Neural crest cell (in vitro differentiated cells): ENCODE measurements at regions not wholly inside any gene's neighbourhood (a gene's known extent, or its start where the extent isn't known, plus 50 kb on each side); places are given as distances from the start of the nearest gene placed in this dataset.

Source experiments
- DNase-seq: peaks from one replicate; pipeline ENCODE4 v3.0.0; 2021; ENCODE audit warnings: low read depth, mixed read lengths, low spot score
- H3K27ac Mint-ChIP-seq: one replicate; pipeline ENCODE4 v1.8.0; 2021; ENCODE audit warnings: mild to moderate bottlenecking, mixed read lengths; ENCODE audit not compliant: unreplicated experiment
- H3K27me3 Mint-ChIP-seq: 2 replicates; pipeline ENCODE4 v1.8.0; 2021; ENCODE audit warnings: low read depth, mild to moderate bottlenecking, mixed read lengths
- H3K36me3 Mint-ChIP-seq: 2 replicates; pipeline ENCODE4 v1.8.0; 2021; ENCODE audit warnings: low read depth, mild to moderate bottlenecking, mixed read lengths
- H3K4me1 Mint-ChIP-seq: 2 replicates; pipeline ENCODE4 v1.8.0; 2021; ENCODE audit warnings: mixed read lengths
- H3K4me3 Mint-ChIP-seq: one replicate; pipeline ENCODE4 v1.8.0; 2021; ENCODE audit warnings: mild to moderate bottlenecking, mixed read lengths
- H3K9me3 Mint-ChIP-seq: 2 replicates; pipeline ENCODE4 v1.8.0; 2021; ENCODE audit warnings: mixed read lengths
- TF ChIP-seq, protein P1 (sequence below): fragments of 200-600 bp; sonication (generic); conservative IDR thresholded peaks from 2 replicates; pipeline ENCODE4 v1.5.0; 2021; ENCODE audit warnings: antibody characterized with exemption, mild to moderate bottlenecking

DNA sequence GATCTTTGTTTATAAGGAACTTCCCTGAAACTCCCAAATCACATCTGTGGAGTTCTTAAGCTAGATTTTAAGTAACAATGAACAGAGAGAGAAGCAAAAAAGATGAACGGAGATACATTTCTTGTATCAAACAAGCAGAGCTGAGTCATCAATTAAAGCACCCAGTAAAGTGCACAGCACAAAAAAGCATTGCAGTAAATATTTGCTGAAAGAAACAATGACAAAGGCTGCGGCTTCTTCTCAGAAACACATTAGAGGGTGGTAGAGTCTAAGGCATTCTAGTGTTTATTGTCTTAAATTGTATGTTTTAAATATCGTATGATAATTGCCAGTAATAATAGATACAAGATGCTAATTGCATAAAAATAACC lies 941.6 kb upstream of the CHORDC1 start:
- Mint-ChIP-seq H3K27me3 (no peaks in the 10 kb centered on the region), H3K27ac (no peak overlapping the region), H3K9me3 (no peaks in the 10 kb centered on the region), H3K36me3 (no peaks in the 10 kb centered on the region), H3K4me1 (peaks cover 14% of the 10 kb centered on the region), H3K4me3 (no peak overlapping the region)
- DNase-seq: no peak
- TF ChIP-seq, protein P1, sequence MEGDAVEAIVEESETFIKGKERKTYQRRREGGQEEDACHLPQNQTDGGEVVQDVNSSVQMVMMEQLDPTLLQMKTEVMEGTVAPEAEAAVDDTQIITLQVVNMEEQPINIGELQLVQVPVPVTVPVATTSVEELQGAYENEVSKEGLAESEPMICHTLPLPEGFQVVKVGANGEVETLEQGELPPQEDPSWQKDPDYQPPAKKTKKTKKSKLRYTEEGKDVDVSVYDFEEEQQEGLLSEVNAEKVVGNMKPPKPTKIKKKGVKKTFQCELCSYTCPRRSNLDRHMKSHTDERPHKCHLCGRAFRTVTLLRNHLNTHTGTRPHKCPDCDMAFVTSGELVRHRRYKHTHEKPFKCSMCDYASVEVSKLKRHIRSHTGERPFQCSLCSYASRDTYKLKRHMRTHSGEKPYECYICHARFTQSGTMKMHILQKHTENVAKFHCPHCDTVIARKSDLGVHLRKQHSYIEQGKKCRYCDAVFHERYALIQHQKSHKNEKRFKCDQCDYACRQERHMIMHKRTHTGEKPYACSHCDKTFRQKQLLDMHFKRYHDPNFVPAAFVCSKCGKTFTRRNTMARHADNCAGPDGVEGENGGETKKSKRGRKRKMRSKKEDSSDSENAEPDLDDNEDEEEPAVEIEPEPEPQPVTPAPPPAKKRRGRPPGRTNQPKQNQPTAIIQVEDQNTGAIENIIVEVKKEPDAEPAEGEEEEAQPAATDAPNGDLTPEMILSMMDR: no peak

DNA sequence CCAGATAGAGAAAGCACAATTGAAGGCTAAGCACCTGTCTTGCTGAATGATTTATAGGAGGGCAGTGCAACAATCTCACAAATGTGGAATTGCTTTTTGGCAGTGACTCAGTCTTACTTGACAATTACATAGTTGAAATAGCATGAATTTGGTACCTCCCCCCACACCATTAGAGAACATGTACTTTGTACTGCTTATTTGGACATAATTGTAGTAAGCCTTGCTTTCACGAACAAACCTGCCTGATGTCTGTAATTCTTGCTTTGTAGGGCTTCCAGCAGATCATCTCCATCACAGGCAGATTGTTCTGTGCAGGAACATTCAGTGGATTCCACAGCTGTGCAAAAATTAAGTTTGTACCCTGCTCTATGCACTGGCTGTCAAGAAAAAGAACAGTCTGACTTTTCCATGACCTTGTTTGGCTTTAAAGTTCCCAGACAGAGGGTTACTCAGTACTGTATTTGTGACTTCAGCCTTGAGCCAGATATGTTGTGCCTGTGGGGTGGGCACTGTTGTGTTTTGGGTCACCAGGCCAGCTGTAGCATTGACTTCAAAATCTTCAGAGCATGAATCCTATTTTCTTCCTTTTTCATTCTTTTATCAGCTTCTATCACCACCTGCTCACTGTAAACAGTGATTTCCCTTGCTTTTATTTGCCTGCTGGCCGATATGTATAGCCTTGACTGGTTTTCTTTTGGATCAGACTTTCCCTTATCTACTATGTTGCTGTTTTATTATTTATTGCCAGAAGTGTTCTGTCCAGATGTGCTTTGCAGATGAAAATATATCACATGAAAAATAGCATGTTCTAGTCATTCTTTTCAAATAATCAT lies 941.0 kb upstream of the CHORDC1 start:
- Mint-ChIP-seq H3K36me3 (no peaks in the 10 kb centered on the region), H3K27ac (no peak overlapping the region), H3K27me3 (no peaks in the 10 kb centered on the region), H3K4me1 (peaks cover 14% of the 10 kb centered on the region), H3K9me3 (no peaks in the 10 kb centered on the region), H3K4me3 (no peak overlapping the region)
- TF ChIP-seq, protein P1: no peak
- no peak for DNase-seq

DNA sequence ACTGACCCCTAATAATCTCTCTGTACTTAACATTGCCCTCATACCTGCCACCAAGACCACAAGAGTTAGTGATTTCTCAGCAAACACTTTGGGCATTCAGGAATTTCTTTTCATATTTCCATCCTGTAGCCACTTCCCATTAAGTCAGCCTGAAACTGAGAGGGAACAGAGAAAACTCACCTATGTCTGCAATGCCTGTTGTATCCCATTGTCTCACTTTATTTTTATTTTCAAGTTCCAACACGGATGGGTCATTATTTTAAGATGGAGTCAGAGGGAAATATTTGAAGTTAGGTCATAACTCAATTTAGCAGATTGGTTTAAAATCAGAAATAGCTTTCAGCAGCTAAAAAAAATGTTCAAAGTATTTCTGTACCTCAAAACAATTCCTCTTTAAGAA lies 937.8 kb upstream of the CHORDC1 start:
- no peak overlapping the region for H3K27ac Mint-ChIP-seq
- no peaks in the 10 kb centered on the region for H3K27me3 Mint-ChIP-seq
- no peaks in the 10 kb centered on the region for H3K9me3 Mint-ChIP-seq
- no peak overlapping the region for H3K4me3 Mint-ChIP-seq
- TF ChIP-seq, protein P1: no peak
- H3K36me3 Mint-ChIP-seq: no peaks in the 10 kb centered on the region
- no peak for DNase-seq
- H3K4me1 Mint-ChIP-seq: peaks cover 14% of the 10 kb centered on the region

DNA sequence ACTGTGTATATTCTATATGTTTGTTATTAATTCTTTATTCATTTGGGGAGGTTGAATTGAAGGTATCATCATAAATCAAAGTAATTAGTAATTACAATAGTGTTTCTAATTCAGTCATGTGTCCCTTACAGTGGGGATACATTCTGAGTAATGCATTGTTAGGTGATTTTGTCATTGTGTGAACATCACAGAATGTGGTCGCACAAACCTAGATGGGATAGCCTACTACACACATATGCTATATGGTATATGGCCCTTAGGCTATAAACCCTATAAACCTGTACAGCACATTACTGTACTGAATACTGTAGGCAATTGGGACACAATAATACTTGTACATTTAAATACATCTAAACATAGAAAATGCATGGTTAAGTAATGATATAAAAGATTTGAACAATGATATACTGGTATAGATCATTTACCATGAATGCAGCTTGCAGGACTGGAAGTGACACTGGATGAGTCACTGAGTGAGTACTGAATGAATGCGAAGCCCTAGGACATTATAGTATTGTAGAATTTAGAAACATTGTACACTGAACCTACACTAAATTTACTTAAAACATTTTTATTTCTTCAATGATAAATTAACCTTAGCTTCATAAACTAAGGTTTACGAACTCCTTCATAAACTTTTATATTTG lies 936.2 kb upstream of the CHORDC1 start:
- Mint-ChIP-seq H3K27ac (no peak overlapping the region), H3K9me3 (no peaks in the 10 kb centered on the region), H3K4me3 (no peak overlapping the region), H3K4me1 (peaks cover 7% of the 10 kb centered on the region), H3K36me3 (no peaks in the 10 kb centered on the region), H3K27me3 (no peaks in the 10 kb centered on the region)
- TF ChIP-seq, protein P1: no peak
- DNase-seq: no peak

DNA sequence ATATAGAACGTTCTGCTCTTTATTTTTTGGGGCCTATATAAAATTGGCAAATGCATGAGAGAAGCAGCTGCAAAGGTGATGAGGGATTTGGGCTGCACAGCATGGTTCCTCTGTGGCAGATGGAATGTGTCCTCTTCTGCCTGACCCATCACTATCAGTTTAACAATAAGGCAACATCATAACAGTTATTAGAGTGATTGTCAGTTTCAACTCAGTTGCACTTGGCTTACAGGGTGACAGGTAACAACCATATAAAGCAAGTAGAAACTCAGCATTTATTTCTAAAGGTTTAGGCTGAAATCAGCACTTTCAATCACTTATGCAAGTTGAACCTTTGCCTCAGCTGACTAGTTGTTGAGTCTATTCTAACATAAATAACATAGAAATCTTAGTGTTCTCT lies 935.4 kb upstream of the CHORDC1 start:
- Mint-ChIP-seq H3K27ac (no peak overlapping the region), H3K4me3 (no peak overlapping the region), H3K4me1 (no peaks in the 10 kb centered on the region), H3K27me3 (no peaks in the 10 kb centered on the region), H3K9me3 (no peaks in the 10 kb centered on the region), H3K36me3 (no peaks in the 10 kb centered on the region)
- DNase-seq: no peak
- TF ChIP-seq, protein P1: no peak
